MM.1S (cell line): ENCODE measurements at regions not wholly inside any gene's neighbourhood (a gene's known extent, or its start where the extent isn't known, plus 50 kb on each side); places are given as distances from the start of the nearest gene placed in this dataset.

ENCODE experiments used
- EZH2 ChIP-seq: fragments of 300-600 bp; sonication (generic); optimal IDR thresholded peaks from 2 replicates; pipeline ENCODE3; 2017; ENCODE audit warnings: low read depth, mild to moderate bottlenecking, antibody characterized with exemption, low read length, mixed read lengths
- TF ChIP-seq, protein P1 (sequence below): fragments of 300-600 bp; sonication (generic); IDR thresholded peaks from 2 replicates; pipeline ENCODE4 v1.5.1; 2016; ENCODE audit warnings: antibody characterized with exemption, low read length, mixed read lengths

DNA sequence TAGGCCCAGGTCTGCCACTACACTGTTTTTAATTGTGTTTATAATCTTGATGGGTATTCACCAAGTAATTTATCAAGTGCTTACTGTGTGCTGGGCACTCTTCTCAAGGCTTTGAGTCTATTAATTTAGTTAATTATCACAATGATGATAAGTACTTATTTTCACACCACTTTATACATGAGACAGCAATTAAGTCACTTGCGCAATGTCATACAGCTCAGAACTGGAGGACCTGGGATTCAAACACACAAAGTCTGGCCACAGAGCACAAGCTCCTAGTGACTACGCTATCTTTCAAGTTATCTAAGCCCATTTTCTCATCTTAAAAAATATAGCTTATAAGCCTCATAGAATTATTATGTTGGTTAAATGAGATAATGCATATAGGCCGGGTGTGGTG lies 85.0 kb downstream of the LLPH start:
- TF ChIP-seq, protein P1, sequence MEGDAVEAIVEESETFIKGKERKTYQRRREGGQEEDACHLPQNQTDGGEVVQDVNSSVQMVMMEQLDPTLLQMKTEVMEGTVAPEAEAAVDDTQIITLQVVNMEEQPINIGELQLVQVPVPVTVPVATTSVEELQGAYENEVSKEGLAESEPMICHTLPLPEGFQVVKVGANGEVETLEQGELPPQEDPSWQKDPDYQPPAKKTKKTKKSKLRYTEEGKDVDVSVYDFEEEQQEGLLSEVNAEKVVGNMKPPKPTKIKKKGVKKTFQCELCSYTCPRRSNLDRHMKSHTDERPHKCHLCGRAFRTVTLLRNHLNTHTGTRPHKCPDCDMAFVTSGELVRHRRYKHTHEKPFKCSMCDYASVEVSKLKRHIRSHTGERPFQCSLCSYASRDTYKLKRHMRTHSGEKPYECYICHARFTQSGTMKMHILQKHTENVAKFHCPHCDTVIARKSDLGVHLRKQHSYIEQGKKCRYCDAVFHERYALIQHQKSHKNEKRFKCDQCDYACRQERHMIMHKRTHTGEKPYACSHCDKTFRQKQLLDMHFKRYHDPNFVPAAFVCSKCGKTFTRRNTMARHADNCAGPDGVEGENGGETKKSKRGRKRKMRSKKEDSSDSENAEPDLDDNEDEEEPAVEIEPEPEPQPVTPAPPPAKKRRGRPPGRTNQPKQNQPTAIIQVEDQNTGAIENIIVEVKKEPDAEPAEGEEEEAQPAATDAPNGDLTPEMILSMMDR, result no peak
- no peak for TF ChIP-seq EZH2
